H1 (cell line): ENCODE measurements at regions not wholly inside any gene's neighbourhood (a gene's known extent, or its start where the extent isn't known, plus 50 kb on each side); places are given as distances from the start of the nearest gene placed in this dataset.

Experiments
- FOSL1 ChIP-seq: IDR thresholded peaks from 2 replicates; pipeline ENCODE4 v1.6.1; 2011; ENCODE audit warnings: mild to moderate bottlenecking, low read depth, low read length, moderate library complexity; ENCODE audit not compliant: insufficient read depth
- JUND ChIP-seq: IDR thresholded peaks from 2 replicates; pipeline ENCODE4 v1.6.1; 2011; ENCODE audit warnings: mild to moderate bottlenecking, improper control_type of control experiment, low read length
- KDM1A ChIP-seq: fragments of 200-600, 300-600 bp; sonication (generic); IDR thresholded peaks from 2 replicates; pipeline ENCODE4 v1.7.1; 2016; ENCODE audit warnings: mild to moderate bottlenecking, low read length, borderline replicate concordance
- POLR2AphosphoS5 ChIP-seq: IDR thresholded peaks from 2 replicates; pipeline ENCODE4 v1.6.1; 2011; ENCODE audit warnings: low read depth, low read length
- RFX5 ChIP-seq: IDR thresholded peaks from 2 replicates; pipeline ENCODE4 v1.6.1; 2011; ENCODE audit warnings: low read depth, low read length, improper control_type of control experiment, borderline replicate concordance
- SIRT6 ChIP-seq: IDR thresholded peaks from one replicate; pipeline ENCODE4 v1.7.1; 2012; ENCODE audit warnings: low read length, inconsistent platforms
- TF ChIP-seq, protein P1 (sequence below): IDR thresholded peaks from 2 replicates; pipeline ENCODE4 v1.6.1; 2011; ENCODE audit warnings: low read length, improper control_type of control experiment

DNA sequence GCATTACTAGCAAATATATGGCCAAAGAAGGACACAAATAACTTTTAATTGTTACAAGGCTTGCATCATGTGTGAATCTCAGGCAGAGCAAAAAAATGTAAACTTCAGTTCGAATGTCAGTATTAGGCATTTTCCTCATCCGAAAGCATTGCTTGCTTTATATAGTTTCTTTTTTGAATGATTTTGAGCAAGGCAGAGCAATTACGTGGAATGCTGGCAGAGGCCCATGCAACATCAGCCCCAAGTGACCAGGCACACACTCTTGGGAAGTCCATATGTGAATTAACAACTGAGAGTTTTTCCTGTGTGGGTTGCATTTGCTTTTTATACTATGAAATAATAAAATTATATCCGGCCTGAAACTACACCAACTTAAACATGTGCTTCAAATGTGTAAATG is 274.8 kb downstream of the PTPRC start (continued):
- TF ChIP-seq FOSL1 (no peak), JUND (no peak), SIRT6 (no peak), POLR2AphosphoS5 (no peak), RFX5 (no peak), KDM1A (no peak)
- TF ChIP-seq, protein P1, sequence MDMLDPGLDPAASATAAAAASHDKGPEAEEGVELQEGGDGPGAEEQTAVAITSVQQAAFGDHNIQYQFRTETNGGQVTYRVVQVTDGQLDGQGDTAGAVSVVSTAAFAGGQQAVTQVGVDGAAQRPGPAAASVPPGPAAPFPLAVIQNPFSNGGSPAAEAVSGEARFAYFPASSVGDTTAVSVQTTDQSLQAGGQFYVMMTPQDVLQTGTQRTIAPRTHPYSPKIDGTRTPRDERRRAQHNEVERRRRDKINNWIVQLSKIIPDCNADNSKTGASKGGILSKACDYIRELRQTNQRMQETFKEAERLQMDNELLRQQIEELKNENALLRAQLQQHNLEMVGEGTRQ, result no peak
